K562 (cell line): ENCODE measurements at regions not wholly inside any gene's neighbourhood (a gene's known extent, or its start where the extent isn't known, plus 50 kb on each side); places are given as distances from the start of the nearest gene placed in this dataset.
"Not testable (repeated sequence)": the region's sequence is repeated elsewhere in the genome, so short reads cannot be mapped to it uniquely, and the experiment has no call there.

Experiments
- ATAC-seq: fragments of 200-7000 bp; cut with Tn5 transposase; 3 replicates; pipeline ENCODE4 v1.9.1; 2020; ENCODE audit warnings: moderate library complexity
- BruUV-seq: library from RNA; stranded (reverse); fragments of 400-500 nt; replicated peaks from 2 replicates; lab custom pipeline; 2021; lab: Mats Ljungman, UMichigan
- CTCF ChIA-PET: fragments of 300-600 bp; formaldehyde crosslinking; extraction: SDS; loops from one replicate; lab custom pipeline; 2021; ENCODE audit warnings: low intra/inter-chr PET ratio; lab: Yijun Ruan, JAX
- POLR2A ChIA-PET: fragments of 300-600, 350-650 bp; sonication (Branson Sonifier 250); formaldehyde crosslinking; extraction: SDS; loops from one replicate; lab custom pipeline; 2021; ENCODE audit warnings: antibody characterized with exemption, inconsistent platforms; lab: Yijun Ruan, JAX
- DNase-seq, 4 experiments: peaks; one replicate each; pipeline versions ENCODE4 v3.0.0 to v3.0.0-alpha.2; 2011 to 2018; ENCODE audit warnings: low spot score in 3 of 4, mixed read lengths in 3 of 4; ENCODE audit errors: extremely low read depth in 1 of 4
- FAIRE-seq: peaks from 2 replicates; lab custom pipeline; 2011; peaks lifted over from hg19 to GRCh38; lab: Jason Lieb, UNC
- H2AFZ ChIP-seq: 2 replicates; pipeline ENCODE4 v1.6.0; 2011; ENCODE audit warnings: low read depth, low read length, control low read depth, inconsistent platforms
- H3K27ac ChIP-seq: fragments of 200-600 bp; 3 replicates; pipeline ENCODE4 v1.8.0; 2011; ENCODE audit warnings: low read depth, mild to moderate bottlenecking, control low read depth, inconsistent platforms, low read length, moderate library complexity, mixed read lengths; ENCODE audit errors: extremely low read depth
- H3K27me3 ChIP-seq, 2 experiments: fragments of 300-600 bp in 1 of 2; 2 replicates in 1 of 2; 3 replicates in 1 of 2; pipeline versions ENCODE4 v1.6.0 to v1.8.0; 2011; ENCODE audit warnings: inconsistent platforms in 2 of 2, low read length in 2 of 2, mild to moderate bottlenecking in 1 of 2, mixed read lengths in 1 of 2, moderate library complexity in 1 of 2; ENCODE audit not compliant: control insufficient read depth in 2 of 2, insufficient read depth in 2 of 2
- H3K36me3 ChIP-seq: fragments of 300-600 bp; 3 replicates; pipeline ENCODE4 v1.8.0; 2011; ENCODE audit warnings: mild to moderate bottlenecking, low read length, inconsistent platforms; ENCODE audit not compliant: control insufficient read depth, insufficient read depth
- H3K4me1 ChIP-seq, 2 experiments: fragments of 200-600 bp in 1 of 2; replicated peaks in 1 of 2; 2 replicates in 1 of 2; 3 replicates in 1 of 2; pipeline versions ENCODE4 v1.5.1 to v1.8.0; 2011; ENCODE audit warnings: inconsistent platforms in 2 of 2, low read length in 2 of 2, mild to moderate bottlenecking in 1 of 2, mixed read lengths in 1 of 2, moderate library complexity in 1 of 2; ENCODE audit not compliant: control insufficient read depth in 2 of 2, insufficient read depth in 2 of 2
- H3K4me2 ChIP-seq: 2 replicates; pipeline ENCODE4 v1.6.1; 2011; ENCODE audit warnings: low read length, control low read depth, inconsistent platforms, mixed read lengths; ENCODE audit not compliant: insufficient read depth
- H3K4me3 ChIP-seq: fragments of 200-600 bp; sonication (generic), shearing (Covaris generic); 2 replicates; pipeline ENCODE4 v1.5.1; 2016; ENCODE audit warnings: control low read depth, inconsistent platforms
- H3K79me2 ChIP-seq: fragments of 200-600 bp; 3 replicates; pipeline ENCODE4 v1.8.0; 2011; ENCODE audit warnings: low read length, inconsistent platforms; ENCODE audit not compliant: control insufficient read depth, insufficient read depth
- H3K9ac ChIP-seq, 2 experiments: 2 replicates each; pipeline versions ENCODE4 v1.6.0 to v1.6.1; 2011; ENCODE audit warnings: low read depth in 2 of 2, low read length in 2 of 2, control low read depth in 1 of 2, inconsistent platforms in 1 of 2, mild to moderate bottlenecking in 1 of 2, mixed read lengths in 1 of 2; ENCODE audit not compliant: insufficient read depth in 1 of 2
- H3K9me1 ChIP-seq: one replicate; pipeline ENCODE4 v1.6.0; 2011; ENCODE audit warnings: inconsistent platforms, mild to moderate bottlenecking, low read length, moderate library complexity; ENCODE audit not compliant: control insufficient read depth, insufficient read depth
- H3K9me3 ChIP-seq: replicated peaks from 2 replicates; pipeline ENCODE4 v1.5.1; 2011; ENCODE audit warnings: low read depth, low read length, inconsistent platforms; ENCODE audit not compliant: control insufficient read depth, insufficient read depth
- H4K20me1 ChIP-seq: replicated peaks from 2 replicates; pipeline ENCODE4 v1.6.1; 2011; ENCODE audit warnings: low read length, inconsistent platforms, mixed read lengths; ENCODE audit not compliant: control insufficient read depth, insufficient read depth
- CEBPB ChIP-seq: fragments of 450-650 bp; IDR thresholded peaks from 2 replicates; pipeline ENCODE4 v1.6.1; 2016; ENCODE audit warnings: missing genetic modification characterization, missing compliant biosample characterization
- HMGXB4 ChIP-seq: sonication (generic); formaldehyde crosslinking; IDR thresholded peaks from 2 replicates; pipeline ENCODE4 v1.8.1; 2023; ENCODE audit warnings: mild to moderate bottlenecking, missing genetic modification reagents
- whole genome bisulfite sequencing: fragments of 100-300 bp; shearing (Covaris generic); methylation state at CpG from one replicate; pipeline ENCODE4 v1.1.6; 2016; ENCODE audit warnings: low coverage, mixed read lengths; ENCODE audit not compliant: insufficient coverage; ENCODE audit errors: missing lambda C conversion rate; 5-methylcytosine and 5-hydroxymethylcytosine counted together
- in situ Hi-C: fragments of 300-500 bp; cut with MboI; formaldehyde crosslinking; loops from 4 replicates; pipeline ENCODE4 v1.15.0; 2018; ENCODE audit warnings: inconsistent platforms, mixed read lengths
- intact Hi-C: fragments of 100-400 bp; cut with micrococcal nuclease; formaldehyde crosslinking; loops from 2 replicates; pipeline ENCODE4 v1.14.2; 2022

- BruUV-seq, result no TSS peak
- no peaks in the 10 kb centered on the region for H3K27me3 ChIP-seq
- no peaks in the 10 kb centered on the region for H3K36me3 ChIP-seq
- H3K79me2 ChIP-seq, result no peaks in the 10 kb centered on the region
- H3K27ac ChIP-seq, result no peak overlapping the region
- H4K20me1 ChIP-seq, result no peaks in the 10 kb centered on the region
- intact Hi-C loops, result no loop called here
- DNase-seq, result no peak
- POLR2A ChIA-PET, result no interaction called here
- CTCF ChIA-PET, result no interaction called here
- H3K4me3 ChIP-seq, result no peak overlapping the region
- no peaks in the 10 kb centered on the region for H3K4me1 ChIP-seq
- in situ Hi-C loops, result no loop called here
- H3K4me2 ChIP-seq, result no peak overlapping the region
- no peak overlapping the region for H2AFZ ChIP-seq
- no peaks in the 10 kb centered on the region for H3K9me1 ChIP-seq
- TF ChIP-seq HMGXB4 (CRISPR knock-in tag) (no peak), CEBPB (tag) (peak; percentile 49)
- TF ChIP-seq, all 486 proteins: peak for 1
- 0% methylated on average over 3 of the region's 4 CpGs for WGBS
- Histone ChIP-seq H3K9ac (no peak overlapping the region), H3K9me3 (no peaks in the 10 kb centered on the region)
- no peak for FAIRE-seq
- ATAC-seq, result no peak
Measured at GRCh38 chr9:34771007-34771406, 61.1 kb upstream of the CCL21 start.

- H3K36me3 ChIP-seq, in situ Hi-C loops, H3K79me2 ChIP-seq, ATAC-seq, intact Hi-C loops, H4K20me1 ChIP-seq, H3K27ac ChIP-seq, CTCF ChIA-PET, FAIRE-seq, H3K9ac ChIP-seq, H3K9me3 ChIP-seq, H3K4me2 ChIP-seq, BruUV-seq, H3K4me1 ChIP-seq, H3K27me3 ChIP-seq, H3K9me1 ChIP-seq, DNase-seq, H3K4me3 ChIP-seq: not testable (repeated sequence)
- 0% methylated on average over 2 of the region's 9 CpGs for WGBS
- POLR2A ChIA-PET, result interaction anchor here (1.0 kb wide), 1 partner anchor 16 kb away, joined by 3 read pairs; no protein-coding TSS in a partner anchor
- 0 out of 2 replicates have a peak overlapping the region, but pooled peaks have one; percentile 16 for H2AFZ ChIP-seq
Measured at GRCh38 chr9:34767087-34767486, 57.2 kb upstream of the CCL21 start.
